ENCODE measurements at regions not wholly inside any gene's neighbourhood (a gene's known extent, or its start where the extent isn't known, plus 50 kb on each side); places are given as distances from the start of the nearest gene placed in this dataset.

- TF ChIP-seq, protein P1, sequence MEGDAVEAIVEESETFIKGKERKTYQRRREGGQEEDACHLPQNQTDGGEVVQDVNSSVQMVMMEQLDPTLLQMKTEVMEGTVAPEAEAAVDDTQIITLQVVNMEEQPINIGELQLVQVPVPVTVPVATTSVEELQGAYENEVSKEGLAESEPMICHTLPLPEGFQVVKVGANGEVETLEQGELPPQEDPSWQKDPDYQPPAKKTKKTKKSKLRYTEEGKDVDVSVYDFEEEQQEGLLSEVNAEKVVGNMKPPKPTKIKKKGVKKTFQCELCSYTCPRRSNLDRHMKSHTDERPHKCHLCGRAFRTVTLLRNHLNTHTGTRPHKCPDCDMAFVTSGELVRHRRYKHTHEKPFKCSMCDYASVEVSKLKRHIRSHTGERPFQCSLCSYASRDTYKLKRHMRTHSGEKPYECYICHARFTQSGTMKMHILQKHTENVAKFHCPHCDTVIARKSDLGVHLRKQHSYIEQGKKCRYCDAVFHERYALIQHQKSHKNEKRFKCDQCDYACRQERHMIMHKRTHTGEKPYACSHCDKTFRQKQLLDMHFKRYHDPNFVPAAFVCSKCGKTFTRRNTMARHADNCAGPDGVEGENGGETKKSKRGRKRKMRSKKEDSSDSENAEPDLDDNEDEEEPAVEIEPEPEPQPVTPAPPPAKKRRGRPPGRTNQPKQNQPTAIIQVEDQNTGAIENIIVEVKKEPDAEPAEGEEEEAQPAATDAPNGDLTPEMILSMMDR (IDR thresholded peaks at IDR 0.05; ENCODE audit: unreplicated experiment), result no peak
- Mint-ChIP-seq H3K27ac (ENCODE audit: low read depth, unreplicated experiment) (no peak overlapping the region), H3K27me3 (ENCODE audit: insufficient read depth, unreplicated experiment) (no peaks in the 10 kb centered on the region), H3K4me3 (ENCODE audit: unreplicated experiment) (no peak overlapping the region), H3K9me3 (ENCODE audit: unreplicated experiment) (no peaks in the 10 kb centered on the region), H3K36me3 (ENCODE audit: insufficient read depth, unreplicated experiment) (no peaks in the 10 kb centered on the region), H3K4me1 (ENCODE audit: insufficient read depth, unreplicated experiment) (peaks cover 5% of the 10 kb centered on the region)
- CTCF ChIA-PET, result interaction anchor here (0.6 kb wide), 1 partner anchor 13 kb away, joined by 3 read pairs; no protein-coding TSS in a partner anchor
- BruUV-seq (replicated peaks), result no TSS peak
- intact Hi-C loops (cut with micrococcal nuclease), result no loop called here
- POLR2A ChIA-PET, result no interaction called here
- no peak for DNase-seq (ENCODE audit: unreplicated experiment)
Observed at GRCh38 chr15:87326269-87326668, 930.3 kb downstream of the NTRK3 start.

DNA sequence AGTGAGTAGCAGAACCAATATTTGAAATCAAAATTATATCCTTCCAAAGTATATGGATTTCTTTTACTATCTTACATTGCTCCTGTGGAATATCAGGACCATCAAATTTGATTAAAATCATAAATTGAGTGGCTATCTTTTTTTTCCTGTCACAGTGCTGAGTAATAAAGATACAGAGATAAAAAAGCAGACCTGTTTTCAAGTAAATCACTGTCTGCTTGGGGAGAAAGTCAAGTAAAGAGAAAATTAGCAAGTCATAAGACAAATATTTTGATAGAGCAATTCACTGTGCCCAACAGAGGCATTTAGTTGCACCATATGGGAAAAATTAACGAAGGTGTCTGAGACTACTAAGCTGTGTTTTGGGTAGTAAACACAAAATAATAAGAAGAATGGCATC is 933.7 kb downstream of the NTRK3 start:
- DNase-seq (ENCODE audit: unreplicated experiment), result no peak
- no peaks in the 10 kb centered on the region for H3K9me3 Mint-ChIP-seq (ENCODE audit: unreplicated experiment)
- intact Hi-C loops (cut with micrococcal nuclease), result no loop called here
- H3K4me1 Mint-ChIP-seq (ENCODE audit: insufficient read depth, unreplicated experiment), result peaks cover 5% of the 10 kb centered on the region
- ChIA-PET POLR2A (no interaction called here), CTCF (no interaction called here)
- no TSS peak for BruUV-seq (replicated peaks)
- no peaks in the 10 kb centered on the region for H3K36me3 Mint-ChIP-seq (ENCODE audit: insufficient read depth, unreplicated experiment)
- no peak overlapping the region for H3K4me3 Mint-ChIP-seq (ENCODE audit: unreplicated experiment)
- no peaks in the 10 kb centered on the region for H3K27me3 Mint-ChIP-seq (ENCODE audit: insufficient read depth, unreplicated experiment)
- TF ChIP-seq, protein P1 (IDR thresholded peaks at IDR 0.05; ENCODE audit: unreplicated experiment), result no peak
- H3K27ac Mint-ChIP-seq (ENCODE audit: low read depth, unreplicated experiment), result no peak overlapping the region

DNA sequence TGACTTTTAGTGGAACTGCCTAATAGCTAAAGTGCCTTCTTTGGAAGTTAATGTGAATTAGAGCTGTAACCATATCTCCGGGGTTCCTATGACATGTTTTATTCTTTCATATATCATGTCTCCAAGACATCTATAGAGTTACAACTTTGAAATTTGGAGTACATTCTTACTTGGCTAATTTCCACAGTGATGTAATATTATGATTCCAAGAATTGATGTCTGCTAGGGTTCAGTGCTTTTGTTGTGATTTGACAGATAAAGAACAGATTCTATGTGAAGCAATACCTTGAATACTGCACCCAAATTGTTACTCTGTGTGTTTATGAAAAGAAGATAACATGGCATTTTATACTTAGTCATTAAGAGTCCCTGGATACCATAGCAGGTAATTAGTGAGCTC is 934.3 kb downstream of the NTRK3 start:
- no TSS peak for BruUV-seq (replicated peaks)
- CTCF ChIA-PET, result no interaction called here
- POLR2A ChIA-PET, result no interaction called here
- Mint-ChIP-seq H3K27me3 (ENCODE audit: insufficient read depth, unreplicated experiment) (no peaks in the 10 kb centered on the region), H3K4me3 (ENCODE audit: unreplicated experiment) (no peak overlapping the region), H3K9me3 (ENCODE audit: unreplicated experiment) (no peaks in the 10 kb centered on the region), H3K36me3 (ENCODE audit: insufficient read depth, unreplicated experiment) (no peaks in the 10 kb centered on the region), H3K27ac (ENCODE audit: low read depth, unreplicated experiment) (no peak overlapping the region), H3K4me1 (ENCODE audit: insufficient read depth, unreplicated experiment) (peaks cover 5% of the 10 kb centered on the region)
- TF ChIP-seq, protein P1 (IDR thresholded peaks at IDR 0.05; ENCODE audit: unreplicated experiment), result no peak
- intact Hi-C loops (cut with micrococcal nuclease), result no loop called here
- DNase-seq (ENCODE audit: unreplicated experiment), result no peak

DNA sequence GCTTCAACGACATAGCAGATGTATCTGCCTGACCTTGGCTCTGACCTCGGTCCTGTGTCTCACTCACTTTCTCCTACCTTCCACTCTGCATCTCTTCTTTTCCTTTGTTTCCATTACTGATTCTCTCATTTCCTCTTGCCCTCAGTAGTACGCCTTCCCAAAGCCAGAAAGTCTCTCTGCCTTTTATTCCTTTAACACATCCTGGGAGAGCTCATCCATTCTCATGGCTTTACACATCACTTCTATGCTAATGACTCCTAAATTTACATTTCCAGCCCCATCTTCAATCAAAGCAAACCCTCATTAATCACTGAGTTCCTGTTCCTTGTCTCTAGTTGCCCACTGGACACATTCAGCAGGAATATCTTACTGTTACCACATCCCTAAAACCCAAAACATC is 938.6 kb downstream of the NTRK3 start:
- ChIA-PET CTCF (no interaction called here), POLR2A (no interaction called here)
- no peaks in the 10 kb centered on the region for H3K4me1 Mint-ChIP-seq (ENCODE audit: insufficient read depth, unreplicated experiment)
- TF ChIP-seq, protein P1 (IDR thresholded peaks at IDR 0.05; ENCODE audit: unreplicated experiment), result no peak
- no peak overlapping the region for H3K27ac Mint-ChIP-seq (ENCODE audit: low read depth, unreplicated experiment)
- H3K4me3 Mint-ChIP-seq (ENCODE audit: unreplicated experiment), result no peak overlapping the region
- no peaks in the 10 kb centered on the region for H3K9me3 Mint-ChIP-seq (ENCODE audit: unreplicated experiment)
- BruUV-seq (replicated peaks), result no TSS peak
- no peak for DNase-seq (ENCODE audit: unreplicated experiment)
- no peaks in the 10 kb centered on the region for H3K27me3 Mint-ChIP-seq (ENCODE audit: insufficient read depth, unreplicated experiment)
- H3K36me3 Mint-ChIP-seq (ENCODE audit: insufficient read depth, unreplicated experiment), result no peaks in the 10 kb centered on the region
- intact Hi-C loops (cut with micrococcal nuclease), result no loop called here

Data from MCF 10A (cell line).